Subcutaneous abdominal adipose tissue (tissue), 5 donors: ENCODE measurements at regions not wholly inside any gene's neighbourhood (a gene's known extent, or its start where the extent isn't known, plus 50 kb on each side); places are given as distances from the start of the nearest gene placed in this dataset.

Source experiments
- H3K27ac ChIP-seq: one replicate; pipeline ENCODE4 v1.7.0; 2013; ENCODE audit warnings: low read depth, mild to moderate bottlenecking, inconsistent platforms, low read length, moderate library complexity
- H3K27me3 ChIP-seq, 5 donors: one replicate each; pipeline ENCODE4 v1.7.0; 2013; ENCODE audit warnings: low read length in 5 of 5, inconsistent platforms in 1 of 5; ENCODE audit not compliant: control insufficient read depth in 5 of 5, insufficient read depth in 4 of 5
- H3K36me3 ChIP-seq, 5 donors: one replicate each; pipeline ENCODE4 v1.7.0; 2013; ENCODE audit warnings: low read length in 5 of 5; ENCODE audit not compliant: control insufficient read depth in 5 of 5, insufficient read depth in 5 of 5
- H3K4me1 ChIP-seq, 5 donors: one replicate each; pipeline ENCODE4 v1.7.0; 2013; ENCODE audit warnings: low read length in 5 of 5, mild to moderate bottlenecking in 3 of 5, moderate library complexity in 1 of 5; ENCODE audit not compliant: control insufficient read depth in 5 of 5, insufficient read depth in 5 of 5
- H3K4me3 ChIP-seq, 5 donors: one replicate each; pipeline ENCODE4 v1.7.0; 2013; ENCODE audit warnings: low read length in 5 of 5, low read depth in 1 of 5
- H3K9ac ChIP-seq, 5 donors: one replicate each; pipeline ENCODE4 v1.7.0; 2013; ENCODE audit warnings: low read length in 5 of 5, mild to moderate bottlenecking in 4 of 5, moderate library complexity in 3 of 5
- H3K9me3 ChIP-seq, 5 donors: one replicate each; pipeline ENCODE4 v1.7.0; 2013; ENCODE audit warnings: low read length in 5 of 5; ENCODE audit not compliant: control insufficient read depth in 5 of 5
- donor health status: healthy.
- donor health status: healthy.
- donor health status: healthy.
- donor health status: healthy.
- donor health status: healthy.

GRCh38 chr2:75317802-75318201 lies 118.5 kb upstream of the TACR1 start:
- no peaks in the 10 kb centered on the region for H3K36me3 ChIP-seq
- no peaks in the 10 kb centered on the region for H3K4me1 ChIP-seq
- H3K9ac ChIP-seq, result no peak overlapping the region
- no peak overlapping the region for H3K27ac ChIP-seq
- no peaks in the 10 kb centered on the region for H3K9me3 ChIP-seq
- H3K4me3 ChIP-seq, result no peak overlapping the region
- H3K27me3 ChIP-seq, result peaks cover 0 to 6% (median 0%) of the 10 kb centered on the region in 5 donors

- Histone ChIP-seq H3K27ac (no peak overlapping the region), H3K9me3 (no peaks in the 10 kb centered on the region), H3K9ac (no peak overlapping the region), H3K27me3 (peaks cover 0 to 6% (median 0%) of the 10 kb centered on the region in 5 donors), H3K36me3 (no peaks in the 10 kb centered on the region), H3K4me1 (no peaks in the 10 kb centered on the region), H3K4me3 (no peak overlapping the region)
These were observed 118.0 kb upstream of the TACR1 start for GRCh38 chr2:75317316-75317715.

- Histone ChIP-seq H3K9me3 (no peaks in the 10 kb centered on the region), H3K4me3 (no peak overlapping the region), H3K27me3 (peaks cover 0 to 6% (median 3%) of the 10 kb centered on the region in 5 donors), H3K36me3 (no peaks in the 10 kb centered on the region), H3K4me1 (no peaks in the 10 kb centered on the region), H3K27ac (no peak overlapping the region), H3K9ac (no peak overlapping the region)
These were observed 116.1 kb upstream of the TACR1 start for GRCh38 chr2:75315436-75315835.

GRCh38 chr2:75311993-75312392 lies 112.7 kb upstream of the TACR1 start:
- no peak overlapping the region for H3K27ac ChIP-seq
- no peak overlapping the region for H3K9ac ChIP-seq
- peaks cover 0 to 6% (median 3%) of the 10 kb centered on the region in 5 donors for H3K27me3 ChIP-seq
- H3K9me3 ChIP-seq, result peaks cover 0 to 6% (median 0%) of the 10 kb centered on the region in 5 donors
- H3K4me1 ChIP-seq, result no peaks in the 10 kb centered on the region
- H3K36me3 ChIP-seq, result no peaks in the 10 kb centered on the region
- H3K4me3 ChIP-seq, result no peak overlapping the region

DNA sequence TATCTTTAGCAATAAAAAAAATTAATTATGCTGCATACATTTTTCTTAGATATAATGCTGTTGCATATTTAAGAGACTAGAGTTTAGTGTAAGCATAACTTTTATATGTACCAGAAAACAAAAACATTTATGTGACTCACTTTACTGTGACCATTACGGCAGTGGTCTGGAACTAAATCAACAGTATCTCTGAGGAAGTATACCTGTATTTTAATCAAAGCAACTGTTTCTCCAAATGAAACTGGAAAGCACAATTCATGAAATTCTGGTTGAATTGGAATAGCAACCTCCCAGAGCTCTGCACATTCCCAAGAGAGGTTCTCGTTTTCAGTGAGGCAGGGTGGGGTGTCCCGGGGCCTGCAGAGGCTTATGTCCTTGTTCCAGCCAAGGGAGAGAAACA lies 112.2 kb upstream of the TACR1 start:
- no peak overlapping the region for H3K9ac ChIP-seq
- no peaks in the 10 kb centered on the region for H3K36me3 ChIP-seq
- H3K4me1 ChIP-seq, result no peaks in the 10 kb centered on the region
- peaks cover 0 to 6% (median 3%) of the 10 kb centered on the region in 5 donors for H3K27me3 ChIP-seq
- H3K9me3 ChIP-seq, result peaks cover 0 to 6% (median 0%) of the 10 kb centered on the region in 5 donors
- H3K4me3 ChIP-seq, result no peak overlapping the region
- no peak overlapping the region for H3K27ac ChIP-seq

- H3K9ac ChIP-seq, result no peak overlapping the region
- H3K27ac ChIP-seq, result no peak overlapping the region
- peaks cover 0 to 6% (median 3%) of the 10 kb centered on the region in 5 donors for H3K27me3 ChIP-seq
- no peaks in the 10 kb centered on the region for H3K4me1 ChIP-seq
- H3K4me3 ChIP-seq, result peak overlapping the region in 3 of 5 donors; percentile 6 to 34 (median 11)
- peaks cover 0 to 6% (median 0%) of the 10 kb centered on the region in 5 donors for H3K9me3 ChIP-seq
- no peaks in the 10 kb centered on the region for H3K36me3 ChIP-seq
These were observed 111.6 kb upstream of the TACR1 start for GRCh38 chr2:75310876-75311275.

GRCh38 chr2:75309596-75310463 lies 110.5 kb upstream of the TACR1 start:
- Histone ChIP-seq H3K27me3 (peaks cover 0 to 5% (median 0%) of the 10 kb centered on the region in 5 donors), H3K4me1 (no peaks in the 10 kb centered on the region), H3K36me3 (no peaks in the 10 kb centered on the region), H3K27ac (no peak overlapping the region), H3K9me3 (peaks cover 0 to 6% (median 0%) of the 10 kb centered on the region in 5 donors), H3K9ac (no peak overlapping the region), H3K4me3 (no peak overlapping the region)

DNA sequence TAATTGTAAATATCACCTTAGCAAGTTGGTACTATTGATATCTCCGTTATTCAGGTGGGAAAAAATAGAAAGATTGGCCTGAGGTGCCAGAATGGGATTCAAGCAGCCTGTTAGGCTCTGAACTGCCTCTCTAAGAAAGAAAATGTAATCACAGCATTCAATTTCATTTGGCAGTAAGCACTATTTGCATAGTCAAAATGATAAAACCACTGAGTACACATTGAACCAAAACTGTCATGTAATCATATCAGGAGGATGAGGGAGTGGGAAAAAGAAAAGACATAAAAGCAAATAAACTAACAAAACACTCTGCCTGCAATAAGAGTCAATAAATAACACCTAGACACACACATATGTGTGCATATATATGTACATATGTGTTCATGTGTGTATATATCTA lies 103.9 kb upstream of the TACR1 start:
- H3K4me3 ChIP-seq, result no peak overlapping the region
- no peaks in the 10 kb centered on the region for H3K36me3 ChIP-seq
- no peak overlapping the region for H3K9ac ChIP-seq
- H3K9me3 ChIP-seq, result peaks cover 0 to 6% (median 0%) of the 10 kb centered on the region in 5 donors
- no peak overlapping the region for H3K27ac ChIP-seq
- H3K27me3 ChIP-seq, result no peaks in the 10 kb centered on the region
- H3K4me1 ChIP-seq, result no peaks in the 10 kb centered on the region

DNA sequence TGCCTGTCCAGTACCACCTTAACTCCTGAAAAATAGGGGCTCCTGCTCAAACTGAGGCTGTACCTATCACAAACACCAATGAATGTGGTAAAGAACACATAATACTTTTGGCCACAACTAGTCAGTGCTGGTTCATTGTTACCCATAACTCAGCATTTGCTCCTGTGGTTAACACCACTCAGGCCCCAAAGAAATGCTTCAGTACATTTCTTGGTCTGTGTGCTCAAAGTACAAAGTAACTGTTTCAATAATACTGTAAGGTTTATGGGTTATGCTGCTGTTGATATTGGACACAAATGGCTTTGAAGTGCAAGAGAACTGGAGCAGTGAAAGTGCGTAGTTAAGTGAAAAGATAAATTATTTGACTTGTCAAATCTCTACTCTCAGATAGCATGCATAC lies 95.0 kb upstream of the TACR1 start:
- peaks cover 0 to 13% (median 0%) of the 10 kb centered on the region in 5 donors for H3K4me1 ChIP-seq
- no peak overlapping the region for H3K9ac ChIP-seq
- no peaks in the 10 kb centered on the region for H3K27me3 ChIP-seq
- H3K4me3 ChIP-seq, result no peak overlapping the region
- H3K9me3 ChIP-seq, result no peaks in the 10 kb centered on the region
- H3K36me3 ChIP-seq, result no peaks in the 10 kb centered on the region
- H3K27ac ChIP-seq, result no peak overlapping the region

DNA sequence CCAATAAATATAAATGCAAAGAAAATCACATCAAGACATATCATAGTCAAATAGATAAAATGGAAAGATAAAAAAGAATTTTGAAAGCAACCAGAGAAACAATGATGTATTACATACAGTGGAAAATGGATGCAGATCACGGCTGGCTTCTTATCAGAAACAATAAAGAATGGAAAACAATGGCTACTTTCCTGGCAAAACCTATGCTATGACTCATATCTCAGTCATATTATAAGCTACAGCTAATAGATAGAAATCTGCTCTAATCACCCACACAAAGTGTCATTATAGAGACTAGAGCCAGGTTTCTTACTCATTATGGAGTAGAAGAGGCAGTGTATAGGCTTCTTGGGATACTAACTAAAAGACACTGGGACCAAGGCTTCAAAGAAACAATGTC lies 93.5 kb upstream of the TACR1 start:
- no peak overlapping the region for H3K27ac ChIP-seq
- H3K4me3 ChIP-seq, result no peak overlapping the region
- H3K36me3 ChIP-seq, result no peaks in the 10 kb centered on the region
- H3K9ac ChIP-seq, result no peak overlapping the region
- H3K9me3 ChIP-seq, result no peaks in the 10 kb centered on the region
- H3K27me3 ChIP-seq, result no peaks in the 10 kb centered on the region
- peaks cover 0 to 13% (median 0%) of the 10 kb centered on the region in 5 donors for H3K4me1 ChIP-seq
